GM21447 (cell line): ENCODE measurements at regions not wholly inside any gene's neighbourhood (a gene's known extent, or its start where the extent isn't known, plus 50 kb on each side); places are given as distances from the start of the nearest gene placed in this dataset.
"Not testable (repeated sequence)": the region's sequence is repeated elsewhere in the genome, so short reads cannot be mapped to it uniquely, and the experiment has no call there.

Experiments
- ATAC-seq: cut with Tn5 transposase; IDR thresholded peaks from one replicate; pipeline ENCODE4 v1.9.1; 2021; ENCODE audit not compliant: unreplicated experiment

- no peak for ATAC-seq
These were observed 372.2 kb downstream of the METTL4 start for GRCh38 chr18:2199060-2199459.

- no peak for ATAC-seq
These were observed 370.2 kb downstream of the METTL4 start for GRCh38 chr18:2201036-2201600.

- no peak for ATAC-seq
These were observed 366.6 kb downstream of the METTL4 start for GRCh38 chr18:2204736-2205135.

- ATAC-seq = no peak
These were observed 364.0 kb downstream of the METTL4 start for GRCh38 chr18:2207294-2207693.

- no peak for ATAC-seq
These were observed 358.6 kb downstream of the METTL4 start for GRCh38 chr18:2212598-2213205.

GRCh38 chr18:2213905-2214304, 357.4 kb downstream of the METTL4 start:
- no peak for ATAC-seq

- ATAC-seq = no peak
These were observed 353.9 kb downstream of the METTL4 start for GRCh38 chr18:2217356-2217755.

GRCh38 chr18:2218101-2218500, 353.2 kb downstream of the METTL4 start:
- ATAC-seq = no peak

GRCh38 chr18:2219706-2220105, 351.6 kb downstream of the METTL4 start:
- ATAC-seq = no peak

GRCh38 chr18:2222270-2223185, 348.8 kb downstream of the METTL4 start:
- no peak for ATAC-seq

GRCh38 chr18:2223449-2223848, 347.9 kb downstream of the METTL4 start:
- no peak for ATAC-seq

GRCh38 chr18:2223849-2224248, 347.5 kb downstream of the METTL4 start:
- no peak for ATAC-seq

- no peak for ATAC-seq
These were observed 335.1 kb downstream of the METTL4 start for GRCh38 chr18:2236232-2236631.

- no peak for ATAC-seq
These were observed 333.6 kb downstream of the METTL4 start for GRCh38 chr18:2237706-2238105.

GRCh38 chr18:2240311-2240705, 331.0 kb downstream of the METTL4 start:
- ATAC-seq = no peak

- ATAC-seq = no peak
These were observed 326.7 kb downstream of the METTL4 start for GRCh38 chr18:2244641-2245040.

GRCh38 chr18:2247101-2247500, 324.2 kb downstream of the METTL4 start:
- ATAC-seq = not testable (repeated sequence)

- no peak for ATAC-seq
These were observed 316.3 kb downstream of the METTL4 start for GRCh38 chr18:2254977-2255376.

- no peak for ATAC-seq
These were observed 314.7 kb downstream of the METTL4 start for GRCh38 chr18:2256577-2256976.

GRCh38 chr18:2258954-2259353, 312.4 kb downstream of the METTL4 start:
- ATAC-seq = no peak

- ATAC-seq = no peak
These were observed 307.9 kb downstream of the METTL4 start for GRCh38 chr18:2263303-2263890.

GRCh38 chr18:2274613-2275012, 296.7 kb downstream of the METTL4 start:
- no peak for ATAC-seq
